ENCODE measurements at regions not wholly inside any gene's neighbourhood (a gene's known extent, or its start where the extent isn't known, plus 50 kb on each side); places are given as distances from the start of the nearest gene placed in this dataset.

GRCh38 chr7:26951407-26951950 is 87.1 kb upstream of the SKAP2 start:
- TF ChIP-seq ZNF274 (IDR thresholded peaks at IDR 0.05; ENCODE audit: low read depth, low read length), result no peak
- no peak for TF ChIP-seq YY1 (IDR thresholded peaks at IDR 0.05; ENCODE audit: insufficient read depth, insufficient read length)
